ENCODE measurements at regions not wholly inside any gene's neighbourhood (a gene's known extent, or its start where the extent isn't known, plus 50 kb on each side); places are given as distances from the start of the nearest gene placed in this dataset.
A peak's percentile ranks its signal among the peaks of the same experiment; 100 is the strongest.

DNA sequence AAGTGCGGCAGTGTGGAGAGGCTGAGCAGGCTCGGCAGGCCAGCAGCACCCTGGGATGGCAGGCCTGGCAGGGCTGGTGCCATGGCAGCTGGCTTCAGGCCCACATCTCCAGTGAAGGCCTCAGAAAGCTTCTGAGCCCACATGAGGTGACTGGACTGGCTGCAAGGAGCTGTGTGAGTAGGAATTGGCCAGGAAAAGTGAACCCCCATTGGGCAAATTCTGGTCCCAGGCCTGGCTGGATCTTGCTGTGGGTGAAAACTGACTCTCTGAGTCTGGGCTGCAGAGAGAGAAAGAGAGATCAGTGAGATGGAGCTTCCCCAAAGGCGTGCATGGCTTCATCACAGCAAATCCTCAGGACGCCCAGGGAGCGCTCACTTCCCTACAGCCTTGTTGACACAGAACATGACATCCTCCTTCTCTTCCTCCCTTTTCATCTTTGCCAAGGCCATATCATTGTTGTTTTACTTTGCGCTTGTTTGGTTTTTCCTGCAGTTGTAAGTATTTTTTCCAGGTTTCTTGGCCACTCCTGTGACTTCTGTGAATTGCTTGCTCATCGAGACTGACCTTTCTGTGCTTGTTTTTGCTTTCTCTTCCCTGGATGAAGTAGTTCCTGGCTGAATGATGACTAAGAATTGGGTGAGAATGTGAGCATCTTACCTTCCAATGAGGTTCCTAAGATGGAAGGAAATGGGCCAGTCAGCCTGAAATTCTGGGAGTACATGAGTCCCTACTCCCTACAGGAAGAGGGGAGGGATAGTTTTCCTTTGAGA is 299.1 kb downstream of the TLE3 start:
- DNase-seq = no peak

DNA sequence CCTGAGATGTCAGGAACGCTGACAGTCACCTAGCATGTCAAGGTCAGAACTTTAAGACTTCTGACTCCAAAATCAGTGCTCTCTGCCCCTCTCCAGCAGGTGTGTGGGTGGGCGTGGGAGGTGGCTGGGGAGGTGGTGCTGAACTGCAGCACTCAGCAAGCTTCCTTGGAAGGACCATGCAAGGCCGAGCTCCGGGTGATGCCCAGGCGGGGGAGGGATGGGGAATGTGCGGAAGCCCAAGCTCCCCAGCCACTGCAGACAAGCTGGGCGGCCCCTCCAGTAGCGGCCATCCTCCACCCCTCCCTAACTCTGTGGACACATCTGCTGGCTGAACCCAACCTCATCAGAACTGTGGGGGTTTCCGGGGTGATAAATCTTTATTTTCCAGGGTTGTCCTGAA is 296.6 kb downstream of the TLE3 start:
- no peak for DNase-seq

DNA sequence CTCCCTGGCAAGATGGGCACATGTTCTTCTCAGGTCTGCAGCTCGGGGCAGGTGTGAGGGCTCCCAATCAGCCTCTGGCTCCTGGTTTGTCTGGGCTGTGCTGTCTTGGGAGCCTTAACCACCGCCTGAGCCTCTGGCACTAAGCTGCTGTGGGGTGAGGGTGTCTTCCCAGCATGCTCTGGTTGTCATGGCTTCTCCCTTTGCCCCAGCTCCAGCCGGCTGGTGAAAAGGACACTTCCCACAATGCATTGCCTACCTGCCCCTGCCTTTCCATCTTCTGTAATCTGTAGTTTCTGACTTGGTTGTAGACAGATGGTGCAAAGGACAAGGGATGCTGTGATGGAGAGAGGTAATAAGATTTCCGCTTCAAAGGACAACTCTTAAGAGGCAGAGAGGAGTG is 295.3 kb downstream of the TLE3 start:
- DNase-seq = no peak

DNA sequence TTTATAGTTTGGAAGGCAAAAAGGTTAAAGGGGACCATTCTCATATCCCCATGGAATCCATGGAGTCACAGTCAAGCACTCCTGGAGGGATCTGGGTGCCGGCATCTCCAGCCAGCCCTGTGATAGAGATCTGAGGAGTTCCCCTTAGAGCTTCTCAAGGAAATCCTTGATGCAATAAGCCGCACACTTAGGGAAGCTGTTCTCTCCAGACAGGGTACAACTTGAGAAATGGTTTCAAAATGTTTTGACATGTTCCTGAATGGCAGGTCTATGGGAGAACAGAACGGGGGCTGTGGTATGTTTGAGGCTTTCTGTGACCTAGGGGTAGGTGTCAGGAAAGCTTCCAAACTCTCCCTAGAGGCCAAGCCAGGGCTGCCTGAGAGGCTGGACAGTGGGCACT is 292.9 kb downstream of the TLE3 start:
- no peak for DNase-seq

DNA sequence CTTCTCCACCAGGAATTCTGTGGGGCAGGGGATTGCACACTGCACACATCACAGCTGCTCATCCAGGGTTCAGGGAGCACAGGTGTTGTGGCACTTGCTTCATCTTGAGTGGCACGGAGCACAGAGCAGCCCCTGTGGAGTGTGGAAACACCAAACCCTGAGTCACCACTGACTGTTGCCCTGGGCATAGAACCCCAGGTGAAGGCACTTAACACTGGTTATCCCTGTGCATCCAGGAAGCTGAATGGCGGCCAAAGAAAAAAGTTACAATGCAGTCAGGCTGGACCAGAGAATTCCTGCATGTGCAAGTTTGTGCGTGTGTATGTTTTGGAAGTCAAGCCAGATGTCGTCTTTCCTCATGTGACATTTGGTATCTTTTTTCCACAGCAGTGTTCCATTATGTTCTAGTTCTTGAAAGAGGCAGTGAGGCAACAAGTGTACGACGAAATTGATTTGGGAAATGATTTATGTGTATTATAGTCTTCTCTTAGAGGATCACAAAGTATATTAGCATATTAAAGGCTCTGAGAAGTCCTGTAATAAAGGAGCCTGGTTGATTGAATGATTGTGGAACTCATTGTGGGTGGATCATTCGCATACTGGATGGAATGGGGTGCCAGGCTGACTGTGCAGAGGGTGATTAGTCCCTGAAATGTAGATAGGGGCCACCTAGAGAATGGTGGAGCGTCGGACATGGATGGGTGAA is 292.3 kb downstream of the TLE3 start:
- no peak for DNase-seq

DNA sequence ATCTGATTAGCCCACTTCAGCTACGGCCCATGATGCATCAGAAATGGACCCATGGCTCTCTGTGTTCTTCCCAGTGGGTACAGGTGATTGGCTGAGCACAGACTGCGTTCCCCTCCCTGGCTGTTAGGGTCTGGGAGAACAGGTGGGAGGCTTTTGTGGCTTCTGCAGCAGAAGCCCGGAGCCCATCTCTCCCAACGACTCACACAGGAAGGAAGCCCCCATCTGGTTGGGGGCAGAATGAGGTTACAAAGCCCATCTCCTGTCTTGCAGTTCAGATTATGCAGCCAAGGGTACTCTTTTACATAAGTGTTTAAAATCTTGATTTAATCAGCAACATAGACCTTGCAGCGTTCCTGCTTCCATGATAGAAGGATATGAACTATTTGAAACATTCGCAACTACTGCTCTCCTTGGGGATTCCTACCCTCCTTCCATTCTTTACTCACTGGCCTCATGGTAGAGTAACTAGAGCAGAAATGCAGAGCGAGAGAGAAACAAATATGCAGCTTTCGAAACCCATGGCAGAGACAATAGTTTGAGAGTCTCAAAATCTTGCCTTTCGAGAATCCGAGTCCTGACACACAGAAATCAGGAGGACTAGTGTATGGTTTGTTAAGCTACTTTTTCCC is 291.3 kb downstream of the TLE3 start:
- no peak for DNase-seq

DNA sequence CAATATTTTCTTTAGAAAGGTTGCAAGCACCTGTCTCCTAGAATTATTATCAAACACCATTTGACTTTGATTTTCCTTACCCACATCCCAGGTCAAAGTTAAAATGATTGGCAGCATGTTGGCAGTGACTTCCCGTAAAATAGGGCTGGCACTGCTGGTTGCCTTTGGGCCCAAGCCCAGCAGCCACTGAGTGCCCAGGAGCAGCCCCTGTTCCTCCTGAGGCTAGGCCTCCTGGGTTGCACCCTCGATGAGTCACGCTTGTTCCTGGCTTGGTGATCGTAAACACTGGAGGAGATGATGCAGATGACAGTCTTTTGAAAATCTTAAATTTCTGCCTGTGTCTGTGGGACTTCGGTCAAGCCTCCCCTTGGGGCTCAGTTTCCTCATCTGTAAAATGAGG is 290.0 kb downstream of the TLE3 start:
- DNase-seq = peak; percentile 42

DNA sequence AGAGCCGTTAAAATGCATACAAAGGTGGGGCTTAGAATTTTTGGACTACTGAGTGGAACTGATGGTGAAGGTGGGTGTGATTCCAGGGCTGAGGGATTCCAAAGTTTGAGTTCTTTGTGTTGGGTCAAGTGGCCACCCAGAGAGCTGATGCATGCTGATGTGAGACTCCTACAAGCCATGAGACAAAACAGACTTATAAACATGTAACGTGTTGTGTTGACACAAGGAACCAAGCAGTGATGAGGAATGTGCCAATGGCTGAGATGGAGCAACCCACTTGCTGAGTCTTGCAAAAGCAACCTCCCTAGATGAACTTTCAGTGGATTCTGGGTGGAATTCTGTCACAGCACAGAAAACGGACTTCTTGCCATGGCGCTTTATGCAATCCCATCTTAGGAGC is 289.0 kb downstream of the TLE3 start:
- no peak for DNase-seq

DNA sequence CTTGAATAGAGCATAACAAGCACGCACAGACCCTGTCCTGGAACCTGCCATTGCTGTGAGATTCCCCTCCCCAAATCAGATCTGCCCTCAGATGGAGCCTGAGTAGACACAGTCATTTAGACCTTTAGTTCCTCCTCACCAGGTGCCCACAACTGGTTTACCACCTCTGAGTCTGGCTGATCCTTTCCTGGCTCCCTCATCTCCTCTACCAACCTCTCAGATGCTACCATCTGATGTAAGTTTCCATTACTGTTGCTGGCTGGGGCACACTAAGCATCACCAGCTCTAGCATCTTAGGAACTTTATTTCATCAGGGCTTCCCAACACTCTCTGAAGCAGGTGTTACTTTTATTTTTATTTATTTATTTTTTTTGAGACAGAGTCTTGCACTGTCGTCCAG is 288.3 kb downstream of the TLE3 start:
- no peak for DNase-seq

DNA sequence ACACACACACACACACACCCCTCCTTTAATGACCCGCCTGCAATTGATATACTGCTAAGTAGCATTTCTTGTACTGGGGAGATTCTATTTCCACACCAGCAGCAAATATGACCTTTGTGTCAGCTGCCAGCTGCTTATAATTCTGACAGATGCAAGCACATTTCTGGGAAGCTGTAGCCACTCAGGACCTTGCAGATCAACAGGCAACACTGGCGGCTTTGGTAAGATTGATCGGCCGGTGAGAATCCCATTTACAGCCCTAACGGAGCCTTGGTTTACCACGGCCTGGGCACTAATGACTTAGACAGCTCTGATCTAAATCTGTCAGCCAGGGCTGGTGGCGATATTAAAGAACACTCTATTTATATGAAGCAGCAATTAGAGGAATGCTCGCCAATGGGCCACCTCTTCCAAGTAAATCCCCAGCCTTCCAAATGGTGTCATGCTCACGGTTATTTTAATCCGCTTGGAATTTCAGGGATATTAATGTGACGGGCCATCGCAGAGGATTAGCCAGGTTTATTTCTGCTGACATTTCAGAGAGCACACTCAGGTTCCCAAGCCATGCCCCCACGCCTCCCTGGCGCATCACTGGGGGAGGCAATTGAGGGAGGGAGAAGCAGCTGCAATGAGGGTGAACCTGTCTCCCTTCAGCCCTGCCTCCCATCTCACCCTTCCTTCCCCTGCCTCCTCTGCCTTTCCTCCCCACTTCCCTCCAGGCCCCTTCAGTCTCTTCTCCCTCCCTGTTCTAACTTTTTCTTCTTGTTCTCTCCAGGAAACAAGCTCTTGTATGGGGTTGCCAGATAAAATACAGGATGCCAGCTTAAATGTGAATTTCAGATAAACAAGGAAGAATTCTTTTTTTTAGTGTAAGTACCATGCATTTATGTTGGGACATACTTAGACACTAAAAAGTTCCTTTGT is 287.0 kb downstream of the TLE3 start:
- no peak for DNase-seq

DNA sequence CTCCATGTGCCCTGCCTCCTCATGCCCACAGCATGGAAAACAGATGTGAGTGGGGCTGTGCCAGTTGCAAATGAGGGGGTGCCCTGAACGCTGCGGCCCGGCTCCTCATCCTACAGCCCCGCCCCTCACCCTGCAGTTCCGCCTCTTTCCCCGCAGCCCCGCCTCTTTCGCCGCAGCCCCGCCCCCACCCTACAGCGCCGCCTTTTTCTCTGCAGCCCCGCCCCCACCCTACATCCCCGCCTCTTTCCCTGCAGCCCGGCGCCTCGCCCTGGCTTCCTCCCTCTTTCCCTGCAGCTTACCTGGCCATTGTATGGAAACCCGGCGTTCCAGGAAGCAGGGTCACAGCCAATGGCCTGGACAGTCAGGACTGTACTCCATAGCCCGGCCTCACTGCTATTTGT is 284.9 kb downstream of the TLE3 start:
- no peak for DNase-seq

DNA sequence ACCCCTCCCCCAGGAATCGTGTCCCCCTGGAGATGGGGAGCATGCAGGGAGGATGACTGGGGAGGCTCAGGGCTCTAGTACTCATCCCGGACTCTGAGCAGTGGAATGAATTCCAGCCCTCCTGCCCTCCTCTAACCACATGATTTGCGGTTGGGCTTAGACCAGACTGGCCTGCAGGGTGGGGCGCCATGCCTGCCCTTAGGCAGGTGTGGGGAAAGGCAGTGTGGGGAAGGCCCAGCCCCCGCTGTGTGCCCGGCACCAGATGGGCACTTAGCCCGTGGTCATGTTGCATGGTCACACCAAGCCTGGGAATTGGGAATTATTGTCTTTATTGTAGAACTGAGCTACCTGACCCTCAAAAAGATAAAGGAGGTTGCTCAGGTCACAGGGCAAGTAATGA is 283.8 kb downstream of the TLE3 start:
- DNase-seq = no peak

DNA sequence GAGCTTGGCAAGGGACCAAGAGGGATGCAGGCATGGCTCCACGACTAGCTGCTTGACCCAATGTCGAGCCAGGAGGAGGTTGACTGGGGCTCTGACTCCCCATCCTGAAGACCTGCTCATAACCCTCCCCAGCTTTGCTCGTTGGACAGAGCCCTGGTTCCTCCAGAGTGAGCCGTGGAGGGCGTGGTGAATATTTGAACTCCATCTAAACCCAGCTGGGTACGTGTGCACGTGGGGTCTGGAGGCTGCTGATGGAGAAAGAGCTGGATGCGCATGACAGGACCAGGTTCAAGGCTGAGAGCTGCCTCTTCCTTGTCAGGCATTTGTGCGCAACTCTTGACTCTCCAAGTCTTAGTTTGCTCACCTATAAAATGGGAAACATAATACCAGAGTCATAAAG is 282.8 kb downstream of the TLE3 start:
- DNase-seq = no peak

DNA sequence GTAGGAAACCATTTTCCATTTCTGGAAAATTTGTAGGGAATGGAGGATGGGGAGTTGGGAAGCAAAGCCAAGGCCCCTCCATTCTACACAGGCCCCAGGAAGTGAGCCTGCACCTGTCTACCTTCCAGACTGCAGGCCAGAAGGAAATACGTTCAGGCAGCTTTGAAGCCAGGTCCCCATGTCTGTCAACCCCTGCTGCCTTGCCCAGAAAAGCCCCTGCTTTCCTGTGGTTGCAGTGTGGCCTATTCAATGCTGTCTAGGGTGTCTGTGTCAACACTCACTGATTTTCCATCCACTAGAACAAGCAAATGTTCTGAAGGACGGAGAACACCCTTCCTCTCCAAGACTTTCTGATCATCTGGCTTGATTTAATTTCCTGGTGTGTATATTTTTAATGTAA is 281.9 kb downstream of the TLE3 start:
- no peak for DNase-seq

DNA sequence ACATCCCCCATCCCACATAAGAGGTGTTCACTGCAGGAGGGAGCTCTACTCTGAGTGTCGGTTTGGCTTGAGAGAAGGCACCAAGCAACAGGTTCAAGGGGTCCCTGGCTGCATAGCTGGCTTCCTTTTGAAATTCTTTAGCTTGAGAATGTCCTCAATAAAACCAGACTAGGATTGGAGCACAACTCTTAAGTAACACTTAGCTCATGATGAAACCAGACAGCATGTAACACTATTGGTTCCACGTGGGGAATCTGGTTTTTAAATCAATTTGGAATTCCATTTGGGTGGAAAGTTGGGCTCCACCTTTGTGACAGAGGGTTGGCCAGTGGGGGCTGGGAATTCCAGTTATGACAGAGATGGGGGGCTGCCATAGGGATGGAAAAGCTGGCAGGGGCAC is 281.2 kb downstream of the TLE3 start:
- DNase-seq = no peak

DNA sequence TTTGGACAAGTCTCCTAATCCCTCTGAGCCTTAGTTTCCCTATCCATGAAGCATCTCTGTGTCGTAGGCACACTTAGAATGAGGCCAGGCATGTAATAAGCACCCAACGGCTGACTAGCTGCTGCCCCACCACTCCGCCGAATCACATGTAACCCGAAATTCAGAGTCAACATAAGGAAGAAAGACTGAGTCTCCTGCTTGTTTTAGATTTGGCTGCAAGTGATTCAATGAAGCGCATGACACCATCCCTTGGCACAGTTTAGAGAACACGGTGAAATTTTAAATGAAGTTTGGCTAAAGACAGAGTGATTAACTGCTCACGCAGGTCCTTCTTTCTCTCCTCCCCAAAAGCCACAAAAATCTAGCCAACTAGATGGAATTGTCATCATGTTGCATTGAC is 279.2 kb downstream of the TLE3 start:
- no peak for DNase-seq

DNA sequence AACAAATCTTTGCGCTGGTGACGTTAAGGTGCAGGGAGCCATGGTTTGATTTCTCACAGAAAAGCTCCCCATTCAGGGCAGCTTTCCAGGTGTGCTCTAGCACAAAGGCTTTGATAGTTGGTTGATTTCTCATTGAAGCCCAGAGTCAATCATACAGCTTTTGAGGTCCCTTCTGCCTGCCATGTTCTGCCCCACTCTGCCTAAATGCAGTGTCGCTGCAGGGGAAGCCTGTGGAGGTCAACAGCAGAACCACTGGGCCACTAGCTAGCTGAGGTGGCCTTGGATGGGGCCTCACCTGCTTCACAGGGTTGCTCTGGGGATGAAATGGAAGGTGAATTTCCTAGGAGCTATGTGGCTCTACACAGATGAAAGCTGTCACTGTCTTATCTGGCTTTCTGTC is 278.3 kb downstream of the TLE3 start:
- no peak for DNase-seq

DNA sequence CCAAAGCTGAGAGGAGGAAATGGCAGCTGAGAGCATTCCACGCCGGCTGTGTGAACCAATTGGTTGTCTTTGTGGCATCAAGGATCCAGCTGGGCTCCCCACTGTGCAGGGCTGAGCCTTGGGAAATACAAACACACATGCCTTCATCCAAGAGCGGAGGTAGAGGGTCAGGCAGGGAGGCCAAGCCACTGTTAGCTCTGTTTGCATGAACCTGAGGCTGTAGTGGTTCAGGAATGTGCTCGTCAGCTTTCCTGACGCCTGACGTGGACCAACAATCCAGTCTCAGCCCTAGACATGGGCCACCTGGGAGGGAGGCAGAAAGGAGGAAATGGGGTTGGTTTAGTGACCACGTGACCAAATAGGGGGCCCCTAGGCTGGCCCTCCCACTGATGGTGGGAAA is 276.9 kb downstream of the TLE3 start:
- no peak for DNase-seq

DNA sequence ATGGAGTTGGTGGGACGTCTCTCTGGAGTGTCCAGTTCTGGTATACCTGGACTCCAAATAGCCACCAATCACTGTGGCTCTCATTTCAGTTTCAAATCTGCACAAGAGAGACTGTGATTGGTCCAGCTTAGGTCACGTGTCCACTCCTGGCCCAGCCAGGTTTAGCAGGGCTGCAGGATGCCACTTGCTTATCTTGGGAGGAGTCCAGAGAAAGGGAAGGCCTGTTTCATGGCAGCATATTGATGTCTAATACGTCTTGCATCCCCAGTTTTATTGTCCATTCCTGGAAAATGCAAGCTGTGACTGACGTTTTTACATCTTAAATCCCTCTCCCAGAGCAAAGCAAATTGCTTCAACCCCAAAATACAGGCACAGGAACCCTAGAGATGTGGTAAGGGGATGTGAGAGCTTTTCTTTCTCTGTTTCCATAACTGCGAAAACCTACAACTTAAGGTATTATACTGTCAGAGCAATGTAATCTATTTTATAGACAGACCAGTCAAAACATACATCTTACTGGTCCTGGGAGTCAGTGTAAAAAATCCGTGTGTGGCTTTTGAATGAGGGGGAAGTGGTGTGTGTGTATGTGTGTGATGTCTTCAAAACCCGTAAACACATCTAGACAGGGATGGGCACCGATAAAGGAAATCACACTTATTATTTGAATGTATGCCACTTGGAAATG is 274.4 kb downstream of the TLE3 start:
- DNase-seq = no peak

DNA sequence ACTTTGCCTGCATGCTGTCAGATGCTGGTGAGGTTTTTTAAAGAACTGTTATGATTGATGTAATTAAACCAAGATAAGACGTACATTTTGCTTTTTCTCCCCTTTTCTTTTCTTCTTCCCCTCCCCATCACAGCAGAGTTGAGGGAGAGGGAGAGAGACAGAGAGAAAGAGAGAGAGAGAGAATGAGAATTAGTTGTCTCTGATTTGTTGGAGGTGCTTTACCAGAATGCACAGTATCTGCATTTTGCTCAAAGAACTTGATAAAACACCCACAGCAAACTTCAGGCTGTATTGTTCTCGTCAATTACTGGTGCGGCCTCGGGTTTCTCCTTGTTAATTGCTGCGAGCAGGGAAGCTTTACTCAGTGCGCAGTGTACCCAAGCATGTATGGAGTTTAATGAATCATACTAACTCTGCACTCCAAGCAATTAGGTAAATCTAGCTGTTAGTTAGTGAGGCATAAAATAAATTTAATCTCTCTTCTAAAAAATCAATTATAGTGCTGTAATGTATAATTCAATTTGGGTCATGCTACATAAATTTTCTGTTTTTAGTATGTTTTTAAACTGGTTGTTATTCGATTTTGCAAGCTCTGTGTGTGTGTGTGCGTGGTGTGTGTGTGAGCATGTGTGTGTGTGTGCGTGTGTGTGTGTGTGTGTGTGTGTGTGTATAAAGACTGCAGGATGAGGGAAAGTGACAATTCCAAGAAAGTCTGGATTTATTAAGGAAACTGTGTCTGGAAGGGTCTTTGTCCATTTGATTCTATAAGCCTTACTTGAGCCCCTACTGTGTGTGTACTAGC is 273.4 kb downstream of the TLE3 start:
- no peak for DNase-seq

DNA sequence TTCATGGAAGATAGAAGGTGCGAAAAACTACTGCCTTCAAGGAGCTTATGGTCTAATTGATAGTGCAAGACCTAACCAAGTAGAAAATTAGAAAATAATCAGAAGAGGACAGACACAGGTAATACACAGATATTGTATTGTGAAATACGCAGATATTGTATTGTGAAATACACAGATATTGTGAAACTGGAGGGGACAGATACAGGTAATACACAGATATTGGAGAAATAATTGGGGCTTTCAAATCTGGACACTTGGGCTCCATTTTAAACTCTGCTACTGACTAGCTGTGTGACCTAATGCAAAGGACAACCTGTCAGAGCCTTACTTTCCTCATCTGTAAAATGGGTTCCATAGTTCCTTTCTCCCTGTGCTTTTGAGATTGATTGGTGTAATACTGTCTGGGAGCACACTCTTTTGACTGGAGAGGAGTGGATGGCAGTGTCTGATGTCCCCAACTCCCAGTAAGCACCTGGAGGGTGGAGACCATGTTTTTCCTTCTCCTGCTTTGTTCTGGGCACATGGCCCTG is 272.8 kb downstream of the TLE3 start:
- no peak for DNase-seq
